Neural cell (in vitro differentiated cells): ENCODE measurements at regions not wholly inside any gene's neighbourhood (a gene's known extent, or its start where the extent isn't known, plus 50 kb on each side); places are given as distances from the start of the nearest gene placed in this dataset.

Experiments
- EZH2 ChIP-seq: fragments of 200-600, 300-800 bp; shearing (Covaris generic), sonication (generic); IDR thresholded peaks from 2 replicates; pipeline ENCODE4 v1.6.1; 2014; ENCODE audit warnings: antibody characterized with exemption, low read length, borderline replicate concordance, mild to moderate bottlenecking; ENCODE audit not compliant: insufficient read depth, poor library complexity, severe bottlenecking
- POLR2AphosphoS5 ChIP-seq: IDR thresholded peaks from 2 replicates; pipeline ENCODE4 v1.6.1; 2012
- RAD21 ChIP-seq: fragments of 450-650 bp; conservative IDR thresholded peaks from 2 replicates; pipeline ENCODE4 v1.6.1; 2014; ENCODE audit warnings: antibody characterized with exemption, mild to moderate bottlenecking, moderate library complexity
- REST ChIP-seq: IDR thresholded peaks from 2 replicates; pipeline ENCODE4 v1.6.1; 2012; ENCODE audit warnings: borderline replicate concordance
- SMC3 ChIP-seq: fragments of 450-650 bp; conservative IDR thresholded peaks from 2 replicates; pipeline ENCODE4 v1.6.1; 2014; ENCODE audit warnings: antibody characterized with exemption, mild to moderate bottlenecking, moderate library complexity; ENCODE audit not compliant: poor library complexity
- TF ChIP-seq, protein P1 (sequence below): fragments of 450-650 bp; IDR thresholded peaks from 2 replicates; pipeline ENCODE4 v1.5.1; 2014; ENCODE audit warnings: antibody characterized with exemption, mild to moderate bottlenecking, moderate library complexity; ENCODE audit not compliant: poor library complexity, severe bottlenecking

DNA sequence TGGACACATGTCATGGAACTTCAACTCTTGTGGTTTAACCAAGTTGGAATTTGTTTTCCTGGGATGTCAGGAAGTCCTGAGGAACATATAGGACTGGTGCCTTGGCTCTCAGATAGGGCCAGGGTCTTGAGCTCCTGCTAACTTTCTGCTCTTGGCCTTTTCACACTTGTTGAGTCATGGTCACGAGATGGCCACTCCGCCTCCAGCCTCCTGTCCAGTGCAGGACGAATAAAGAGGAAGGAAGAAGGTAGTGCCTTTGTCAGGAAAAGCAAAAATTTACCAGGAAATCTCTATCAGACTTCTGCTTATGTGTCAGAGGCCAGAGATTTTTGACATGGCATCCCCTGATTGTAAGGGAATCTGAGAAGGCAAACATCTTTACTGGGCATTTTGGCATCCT is 89.1 kb upstream of the ARHGAP20 start:
- TF ChIP-seq REST: no peak
- no peak for TF ChIP-seq POLR2AphosphoS5
- no peak for TF ChIP-seq EZH2
- TF ChIP-seq, protein P1, sequence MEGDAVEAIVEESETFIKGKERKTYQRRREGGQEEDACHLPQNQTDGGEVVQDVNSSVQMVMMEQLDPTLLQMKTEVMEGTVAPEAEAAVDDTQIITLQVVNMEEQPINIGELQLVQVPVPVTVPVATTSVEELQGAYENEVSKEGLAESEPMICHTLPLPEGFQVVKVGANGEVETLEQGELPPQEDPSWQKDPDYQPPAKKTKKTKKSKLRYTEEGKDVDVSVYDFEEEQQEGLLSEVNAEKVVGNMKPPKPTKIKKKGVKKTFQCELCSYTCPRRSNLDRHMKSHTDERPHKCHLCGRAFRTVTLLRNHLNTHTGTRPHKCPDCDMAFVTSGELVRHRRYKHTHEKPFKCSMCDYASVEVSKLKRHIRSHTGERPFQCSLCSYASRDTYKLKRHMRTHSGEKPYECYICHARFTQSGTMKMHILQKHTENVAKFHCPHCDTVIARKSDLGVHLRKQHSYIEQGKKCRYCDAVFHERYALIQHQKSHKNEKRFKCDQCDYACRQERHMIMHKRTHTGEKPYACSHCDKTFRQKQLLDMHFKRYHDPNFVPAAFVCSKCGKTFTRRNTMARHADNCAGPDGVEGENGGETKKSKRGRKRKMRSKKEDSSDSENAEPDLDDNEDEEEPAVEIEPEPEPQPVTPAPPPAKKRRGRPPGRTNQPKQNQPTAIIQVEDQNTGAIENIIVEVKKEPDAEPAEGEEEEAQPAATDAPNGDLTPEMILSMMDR: no peak
- no peak for TF ChIP-seq RAD21
- TF ChIP-seq SMC3: no peak
